Suppressor macrophage treated with lipopolysaccharide for 4 hours (primary cell): ENCODE measurements at regions not wholly inside any gene's neighbourhood (a gene's known extent, or its start where the extent isn't known, plus 50 kb on each side); places are given as distances from the start of the nearest gene placed in this dataset.
"Not testable (repeated sequence)": the region's sequence is repeated elsewhere in the genome, so short reads cannot be mapped to it uniquely, and the experiment has no call there.

Source experiments
- DNase-seq: peaks from one replicate; pipeline ENCODE4 v3.0.0-alpha.2; 2020

DNA sequence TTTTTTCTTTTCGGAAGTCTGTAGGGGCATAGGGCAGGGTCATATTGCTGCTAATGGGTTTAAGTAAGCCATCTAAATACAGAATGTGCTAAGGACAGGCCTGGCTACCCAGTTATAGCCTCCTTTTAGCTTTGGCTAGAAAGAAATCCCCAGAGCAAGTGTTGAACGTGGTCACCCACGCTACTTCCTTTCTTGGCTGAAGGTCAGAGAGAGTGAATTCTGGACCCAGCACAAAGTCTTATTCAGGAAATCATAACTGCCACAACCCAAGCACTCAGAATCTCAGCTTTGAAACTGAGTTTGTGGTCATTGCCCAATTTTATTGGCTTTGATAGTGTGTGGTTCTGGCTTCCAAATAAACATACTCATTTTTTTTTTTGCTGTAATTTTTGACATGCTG lies 542.1 kb upstream of the ATP2B1 start:
- DNase-seq: peak; percentile 49

- DNase-seq: no peak
These were observed 541.4 kb upstream of the ATP2B1 start for GRCh38 chr12:90250042-90250441.

DNA sequence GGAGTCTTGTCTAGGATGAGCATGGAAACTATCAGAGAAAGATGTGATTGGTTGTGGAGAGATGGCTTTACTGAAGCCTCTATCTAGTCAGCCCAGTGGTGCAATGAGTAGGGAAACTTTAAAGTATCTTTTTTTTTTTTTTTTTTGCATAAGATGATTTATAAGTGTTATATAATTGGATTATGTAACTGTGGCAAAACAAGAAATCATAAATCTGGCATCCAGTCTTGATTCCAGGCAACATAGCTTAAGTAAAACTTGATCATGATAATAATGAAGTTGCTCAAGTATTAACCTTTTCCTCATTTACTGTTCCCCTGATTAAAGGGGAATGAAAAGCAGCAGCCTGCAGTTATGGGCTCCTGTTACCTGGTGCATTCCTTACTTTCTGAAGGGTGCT lies 538.0 kb upstream of the ATP2B1 start:
- no peak for DNase-seq

DNA sequence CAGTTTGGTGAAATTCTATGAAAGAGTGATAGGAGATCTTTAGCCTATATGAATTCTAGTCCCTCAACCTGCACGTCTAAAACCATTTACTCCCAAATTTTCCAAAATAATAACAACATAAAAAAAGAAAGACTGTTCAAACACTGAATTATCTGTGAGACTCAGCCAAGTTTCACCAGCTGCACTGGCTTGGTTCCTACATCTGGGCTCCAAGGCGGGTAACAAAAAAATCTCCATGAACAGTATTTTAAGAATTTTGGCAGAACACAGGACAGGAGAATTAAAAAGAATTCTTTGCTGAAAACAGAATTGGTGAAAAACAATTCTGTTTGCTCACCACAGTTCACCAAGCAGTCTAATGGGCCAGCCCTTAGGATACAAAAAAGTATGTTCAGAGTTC lies 536.8 kb upstream of the ATP2B1 start:
- DNase-seq: no peak

DNA sequence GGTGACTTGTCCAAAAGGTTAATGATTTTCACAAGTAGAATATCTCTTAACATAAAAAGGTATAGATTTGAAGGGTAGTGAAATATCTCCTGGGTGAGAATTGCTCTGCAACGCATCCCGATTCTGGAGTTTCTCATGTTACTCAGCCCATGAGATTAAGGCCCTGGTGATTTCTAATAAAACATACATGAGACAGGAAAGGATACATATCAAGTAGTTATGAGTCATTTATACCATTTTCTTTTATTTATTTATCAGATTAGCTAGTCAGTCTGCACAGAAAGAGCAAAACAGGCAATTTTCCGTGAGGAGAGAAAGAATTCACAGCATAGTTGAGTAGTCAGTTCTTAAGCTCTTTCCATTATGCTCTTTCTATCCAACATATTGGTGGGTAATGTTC lies 535.6 kb upstream of the ATP2B1 start:
- DNase-seq: no peak

DNA sequence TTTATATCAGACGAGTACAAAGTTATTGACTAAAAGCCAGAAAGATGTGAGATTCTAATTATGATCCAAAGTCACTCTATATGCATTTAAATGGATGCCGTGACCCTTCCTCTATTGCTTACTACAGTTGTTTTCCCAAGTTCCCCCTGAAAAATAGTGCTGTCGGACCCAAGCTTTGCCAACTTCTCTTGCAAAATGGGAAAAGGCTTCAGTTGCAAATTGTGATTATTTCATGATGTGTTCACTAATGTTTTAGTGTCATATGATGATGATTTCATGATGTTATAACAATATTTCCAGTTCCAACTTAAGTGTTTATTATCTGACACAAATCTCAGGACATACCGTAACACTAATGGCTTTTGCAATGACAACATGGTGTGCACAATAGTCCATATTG lies 534.6 kb upstream of the ATP2B1 start:
- DNase-seq: no peak

DNA sequence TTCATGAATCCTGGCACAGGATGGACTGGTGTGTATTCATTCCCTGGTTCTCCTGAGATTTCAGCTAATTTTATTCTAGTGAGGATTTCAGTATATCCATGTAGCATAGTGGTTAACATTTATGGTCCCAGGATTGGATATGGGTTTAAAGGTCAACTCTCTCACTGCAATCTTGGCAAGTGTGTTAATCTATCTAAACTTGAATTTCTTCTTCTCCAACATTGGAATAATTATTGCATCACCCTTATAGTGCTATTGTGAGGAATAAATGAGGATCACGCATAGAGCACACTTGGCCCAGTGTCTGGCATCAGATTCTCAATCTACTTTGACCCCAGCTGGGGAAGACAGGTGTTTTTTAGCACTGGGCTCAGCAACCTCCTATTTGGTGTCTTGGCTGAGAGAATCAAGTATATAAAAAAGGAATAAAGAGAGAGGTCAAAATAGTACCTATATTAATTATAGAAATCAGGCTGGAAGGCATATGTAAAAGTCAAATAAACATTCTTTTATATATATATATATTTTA lies 531.2 kb upstream of the ATP2B1 start:
- no peak for DNase-seq

GRCh38 chr12:90238663-90239271 lies 530.1 kb upstream of the ATP2B1 start:
- DNase-seq: peak; percentile 14

DNA sequence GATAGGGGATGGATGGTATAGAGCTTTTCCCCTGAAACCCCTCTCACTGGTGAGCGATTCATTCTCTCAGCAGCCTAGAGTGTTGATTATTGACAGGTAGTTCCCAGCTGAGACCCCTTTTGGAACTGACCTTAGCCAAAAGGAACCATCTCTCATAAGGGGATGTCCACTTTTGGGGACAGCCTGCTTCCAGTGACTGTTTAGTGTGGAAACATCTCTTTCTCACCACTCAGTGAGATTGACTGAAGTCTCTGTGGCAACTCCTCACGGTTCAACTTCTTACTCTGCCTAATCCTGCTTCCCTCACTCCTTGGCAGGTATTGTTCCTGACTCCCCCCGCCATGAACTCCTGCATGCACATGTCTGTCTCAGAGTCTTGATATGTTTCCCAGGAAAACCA lies 529.2 kb upstream of the ATP2B1 start:
- DNase-seq: no peak

DNA sequence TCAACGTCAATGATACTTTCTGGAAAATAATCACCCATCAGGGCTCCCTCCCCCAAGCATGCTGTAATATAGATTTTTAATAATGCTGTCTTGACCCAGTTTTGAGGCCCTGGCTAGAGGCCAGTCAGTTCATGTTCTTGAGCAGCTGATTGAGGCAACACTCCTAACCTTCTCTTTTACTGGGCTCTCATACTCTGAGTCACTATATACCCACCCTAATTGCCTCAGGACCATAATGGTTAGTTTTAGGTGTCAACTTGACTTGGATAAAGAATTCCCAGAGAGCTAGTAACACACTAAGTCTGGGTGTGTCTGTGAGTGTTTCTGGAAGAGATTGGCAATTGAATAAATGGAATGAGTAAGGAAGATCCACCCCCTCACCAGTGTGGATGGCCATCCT lies 527.0 kb upstream of the ATP2B1 start:
- DNase-seq: no peak

- no peak for DNase-seq
These were observed 525.8 kb upstream of the ATP2B1 start for GRCh38 chr12:90234472-90234871.

- no peak for DNase-seq
These were observed 524.8 kb upstream of the ATP2B1 start for GRCh38 chr12:90233168-90234100.

GRCh38 chr12:90229407-90230170 lies 521.0 kb upstream of the ATP2B1 start:
- DNase-seq: no peak

- DNase-seq: no peak
These were observed 517.6 kb upstream of the ATP2B1 start for GRCh38 chr12:90226211-90226610.

DNA sequence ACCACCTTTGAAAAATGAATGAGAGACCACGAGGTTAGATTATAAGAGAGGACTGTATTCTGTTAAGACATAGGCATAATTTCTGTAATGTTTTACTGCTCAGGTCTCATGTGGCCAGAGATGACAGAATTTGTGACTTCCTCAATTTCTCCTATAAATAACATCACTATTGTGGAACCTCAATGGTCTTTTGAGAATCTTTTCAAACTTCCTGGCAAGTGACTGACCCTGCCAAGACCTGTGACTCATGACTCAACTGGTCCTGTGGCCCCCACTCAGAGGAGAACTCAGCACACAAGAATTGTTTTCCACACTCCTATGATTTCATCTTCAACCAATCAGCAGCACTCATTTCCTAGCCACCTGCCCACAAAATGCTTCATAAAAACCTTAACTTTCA lies 508.2 kb upstream of the ATP2B1 start:
- peak; percentile 70 for DNase-seq

DNA sequence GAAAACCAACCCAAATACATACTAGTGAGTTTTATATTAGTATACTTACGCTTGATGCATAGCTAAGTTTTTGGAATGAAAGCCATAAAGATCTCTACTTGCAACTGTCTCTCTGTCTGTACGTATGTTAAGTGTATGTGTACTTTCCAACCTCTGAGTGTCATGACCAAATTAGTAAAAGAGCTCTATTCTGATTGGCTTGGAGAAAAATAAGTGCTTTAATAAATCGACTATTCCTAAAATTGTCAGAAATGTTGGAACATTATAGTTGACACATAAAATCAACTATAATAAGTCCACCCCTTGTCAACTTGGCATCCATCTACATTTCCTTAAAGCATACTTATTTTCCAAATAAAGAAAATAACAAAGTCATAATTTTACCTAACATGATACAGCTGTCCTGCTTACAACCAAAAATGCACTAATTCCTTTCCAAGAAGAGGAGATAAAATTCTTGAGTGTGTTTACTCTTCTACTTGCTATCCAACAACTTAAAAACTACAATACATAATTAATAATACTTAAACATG lies 507.4 kb upstream of the ATP2B1 start:
- no peak for DNase-seq

GRCh38 chr12:90211017-90211416 lies 502.4 kb upstream of the ATP2B1 start:
- no peak for DNase-seq

GRCh38 chr12:90209029-90209428 lies 500.4 kb upstream of the ATP2B1 start:
- DNase-seq: no peak

GRCh38 chr12:90208379-90208778 lies 499.7 kb upstream of the ATP2B1 start:
- DNase-seq: not testable (repeated sequence)

DNA sequence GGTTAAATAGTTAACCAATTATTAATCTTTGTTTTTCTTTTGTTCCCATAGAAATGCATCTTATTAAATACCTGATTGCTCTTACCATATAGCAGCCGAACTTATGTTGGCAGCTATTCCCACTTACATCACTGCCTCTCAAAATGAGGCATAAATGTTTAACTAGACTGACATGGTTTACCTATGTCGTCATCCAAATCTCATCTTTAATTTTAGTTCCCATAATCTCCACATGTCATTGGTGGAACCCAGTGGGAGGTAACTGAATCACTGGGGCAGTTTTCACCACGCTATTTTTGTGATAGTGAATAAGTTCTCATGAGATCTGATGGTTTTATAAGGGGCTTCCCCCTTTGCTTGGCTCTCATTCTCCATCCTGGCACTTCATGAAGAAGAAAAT lies 499.2 kb upstream of the ATP2B1 start:
- peak; percentile 12 for DNase-seq

DNA sequence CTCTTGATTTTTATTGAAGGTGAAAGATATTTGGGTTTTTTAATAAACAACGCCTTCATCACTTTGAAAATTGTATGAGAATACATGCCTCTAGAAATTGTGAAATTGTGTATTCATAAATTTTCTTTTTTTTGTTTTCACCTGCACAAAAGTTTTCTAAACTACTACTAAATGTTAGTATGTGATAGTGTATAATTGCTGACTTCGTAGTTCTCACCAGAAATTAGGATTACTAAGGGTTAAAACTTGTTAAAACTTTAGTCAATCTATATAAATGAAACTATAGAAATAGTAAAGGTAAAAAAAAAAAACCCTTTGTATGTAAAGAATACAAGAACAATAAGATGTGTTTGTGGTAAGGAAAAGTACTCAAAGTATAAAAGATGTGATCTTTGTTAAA lies 496.5 kb upstream of the ATP2B1 start:
- no peak for DNase-seq

DNA sequence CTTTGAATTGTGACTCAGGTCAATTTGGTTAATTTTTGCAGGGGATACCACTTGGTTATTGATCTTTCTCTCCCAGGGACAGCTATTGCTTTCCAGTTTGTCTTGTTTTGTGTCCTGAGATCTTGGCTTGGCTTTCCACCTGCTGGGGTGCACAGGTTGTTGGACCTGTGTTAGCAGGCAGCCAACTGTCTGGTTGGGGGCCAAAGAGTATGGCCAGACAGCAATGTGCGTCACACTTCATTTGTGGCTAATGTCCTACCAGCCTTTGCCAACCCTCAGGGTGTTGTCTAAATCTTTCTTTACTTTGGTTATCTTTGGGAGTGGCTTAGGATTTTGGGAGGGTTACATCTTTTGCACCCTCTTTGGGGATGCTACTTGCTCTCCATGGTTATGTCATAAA lies 494.9 kb upstream of the ATP2B1 start:
- DNase-seq: no peak

DNA sequence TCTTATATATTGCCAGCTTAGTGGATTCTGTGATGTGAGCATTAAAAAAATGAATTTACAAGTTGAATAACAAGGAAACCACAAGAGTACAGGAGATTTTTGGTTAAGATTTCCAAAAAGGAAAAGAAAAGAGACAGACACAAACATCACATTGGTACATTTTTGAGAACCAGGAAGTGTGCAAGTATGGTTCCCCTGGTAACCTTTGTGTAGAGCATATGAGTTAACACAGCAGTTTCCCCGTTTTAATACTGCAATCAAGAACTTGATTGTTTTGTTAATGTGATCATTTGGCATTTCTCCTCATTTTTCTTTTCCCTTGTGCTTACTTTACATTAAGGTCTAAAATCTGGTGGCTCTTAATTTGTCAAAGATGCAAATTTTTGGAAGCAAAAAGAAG lies 490.4 kb upstream of the ATP2B1 start:
- peak; percentile 6 for DNase-seq
